NCI-H2196 treated with DMSO at 0.1 percent for 48 hours (cell line): ENCODE measurements at regions not wholly inside any gene's neighbourhood (a gene's known extent, or its start where the extent isn't known, plus 50 kb on each side); places are given as distances from the start of the nearest gene placed in this dataset.

Source experiments
- DNase-seq: peaks from one replicate; lab custom pipeline; 2025; ENCODE audit not compliant: unreplicated experiment; lab: John Stamatoyannopoulos, UW

DNA sequence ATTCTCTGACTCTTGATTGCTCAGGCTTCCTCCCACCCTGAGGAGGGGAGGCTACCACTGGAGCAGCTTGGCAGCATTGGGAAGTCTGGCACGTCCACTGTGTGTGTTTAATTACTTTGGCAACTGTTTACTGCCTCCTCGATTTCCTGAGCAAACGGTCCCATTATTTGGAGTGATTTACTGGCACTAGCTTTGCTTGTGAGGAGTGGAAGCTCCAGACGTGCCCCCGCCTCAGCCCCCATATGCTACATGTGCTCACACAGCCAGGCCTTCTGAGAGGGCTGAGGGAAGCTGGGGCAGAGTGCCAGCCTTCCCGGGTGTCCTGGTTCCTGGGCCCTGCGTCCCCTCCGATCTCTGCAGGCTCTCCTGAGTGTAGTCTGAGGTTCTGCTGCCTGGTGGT lies 306.2 kb downstream of the PTPRU start:
- DNase-seq, result peak; percentile 44

DNA sequence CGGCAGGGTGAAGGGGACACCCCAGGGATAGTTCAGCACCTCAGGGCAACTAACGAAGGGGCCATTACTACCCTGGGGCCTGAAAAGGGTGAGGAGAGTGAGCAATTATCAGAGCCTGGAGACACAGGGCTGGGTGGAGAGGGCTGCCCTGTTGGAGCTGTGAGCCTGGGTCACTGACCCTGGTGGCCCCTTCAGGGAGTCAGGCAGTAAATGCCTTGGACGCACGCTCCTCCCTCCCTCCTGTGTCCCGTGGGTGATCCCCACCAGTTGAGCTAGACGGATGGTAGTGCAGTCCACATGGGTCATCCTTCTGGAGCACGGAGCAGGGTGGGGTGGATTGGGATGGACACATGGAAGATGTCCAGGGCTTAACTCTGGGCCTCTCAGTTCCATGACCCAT lies 305.3 kb downstream of the PTPRU start:
- no peak for DNase-seq

DNA sequence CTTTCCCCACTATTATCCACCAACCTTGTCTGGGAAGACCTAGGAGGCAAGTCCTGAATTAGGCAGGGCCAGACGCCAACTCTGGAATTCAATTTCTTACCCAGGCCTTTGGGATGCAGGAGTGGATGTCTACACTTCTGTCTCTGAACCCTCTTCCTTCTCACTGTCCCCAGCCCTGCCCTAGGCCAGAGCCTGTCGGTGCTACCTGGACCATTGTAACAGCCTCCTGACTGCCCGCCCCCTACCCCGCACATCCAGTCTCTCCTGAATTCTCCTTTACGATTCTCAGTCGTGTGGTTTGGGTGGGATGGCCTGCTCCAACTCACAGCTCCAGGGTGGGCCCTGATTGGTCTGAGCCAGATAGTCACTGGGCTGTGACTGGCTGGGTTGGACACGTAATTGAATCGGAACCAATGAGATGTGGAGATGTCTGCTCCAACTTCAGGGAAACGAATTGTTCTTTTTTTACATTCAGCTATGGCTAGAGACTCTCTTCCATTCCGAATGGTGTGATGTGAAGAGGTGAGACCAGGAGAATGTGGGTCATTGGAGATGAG lies 304.6 kb downstream of the PTPRU start:
- DNase-seq, result no peak

DNA sequence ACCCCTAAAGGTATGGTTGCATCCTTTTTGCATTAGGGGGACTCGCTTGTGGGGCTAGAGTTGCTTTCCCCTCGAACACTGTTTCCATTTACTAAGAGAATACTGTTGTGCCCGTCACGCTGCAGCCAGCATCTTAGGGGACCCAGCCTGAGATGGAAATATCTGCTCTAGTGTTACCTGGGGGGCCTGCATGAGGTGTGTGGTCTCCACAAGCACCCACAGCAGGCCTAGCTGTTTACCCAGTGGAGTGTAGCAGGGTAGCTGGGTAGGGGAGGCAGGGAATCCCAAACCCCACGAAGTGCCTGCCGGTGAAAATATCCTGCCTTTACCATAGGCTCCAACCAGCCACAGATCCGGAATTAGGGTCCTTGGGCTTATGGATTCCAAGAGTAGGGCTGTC lies 303.6 kb downstream of the PTPRU start:
- no peak for DNase-seq

DNA sequence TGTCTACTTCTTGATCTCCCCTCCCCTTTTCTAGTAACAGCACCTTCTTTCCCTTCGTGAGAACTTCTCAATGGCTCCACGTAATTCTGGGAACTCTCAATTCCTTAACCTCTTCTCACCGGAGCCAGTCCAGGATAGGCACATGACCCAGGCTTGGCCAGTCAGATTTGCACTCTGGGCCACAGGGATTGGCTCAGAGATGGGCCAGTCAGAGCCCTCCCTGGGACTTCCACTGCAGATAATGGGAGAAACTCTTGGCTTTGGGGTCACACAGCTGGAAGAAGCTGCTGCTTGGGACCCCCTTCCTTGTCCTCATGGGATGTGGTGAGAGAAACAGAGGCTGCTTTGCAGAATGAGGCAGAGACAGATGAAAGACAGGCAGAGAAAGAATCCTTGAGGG lies 302.3 kb downstream of the PTPRU start:
- no peak for DNase-seq

DNA sequence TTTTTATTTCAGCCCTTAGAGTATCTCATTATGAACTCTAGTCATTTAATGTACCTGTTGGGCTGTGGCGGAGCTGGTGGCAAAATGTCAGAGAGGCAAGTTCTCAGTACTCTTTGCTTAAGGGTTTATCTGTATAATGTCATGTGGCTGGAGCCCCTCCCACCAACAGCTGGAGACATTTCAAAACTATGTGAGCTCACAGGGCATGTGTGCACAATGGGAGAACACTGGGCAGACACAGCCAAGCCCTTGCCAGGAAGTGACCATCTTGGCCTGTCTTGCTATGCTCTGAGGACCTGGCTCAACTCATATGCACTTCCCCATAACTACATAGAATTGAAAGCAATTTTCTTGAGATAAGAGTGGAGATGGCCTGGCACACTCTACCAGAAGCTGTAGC lies 296.4 kb downstream of the PTPRU start:
- no peak for DNase-seq

DNA sequence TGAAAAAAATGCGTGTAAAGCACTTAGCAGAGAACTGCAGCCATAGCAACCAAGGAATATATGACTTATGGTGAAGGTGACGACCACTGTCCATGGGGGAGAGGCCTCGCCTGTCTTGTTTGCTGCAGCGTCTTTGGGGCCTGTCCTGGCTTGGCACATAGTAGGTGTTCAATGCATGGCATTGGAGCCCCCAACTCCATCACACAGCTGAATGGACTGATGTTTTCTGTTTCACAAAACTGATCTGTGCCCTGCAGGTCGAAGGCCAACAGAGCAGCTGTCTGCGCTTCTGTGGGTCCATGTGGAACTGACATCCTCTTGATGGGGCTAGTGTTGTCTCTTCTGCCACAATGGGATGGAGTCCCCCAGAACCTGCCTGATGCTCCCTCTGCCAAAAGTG lies 296.0 kb downstream of the PTPRU start:
- no peak for DNase-seq

DNA sequence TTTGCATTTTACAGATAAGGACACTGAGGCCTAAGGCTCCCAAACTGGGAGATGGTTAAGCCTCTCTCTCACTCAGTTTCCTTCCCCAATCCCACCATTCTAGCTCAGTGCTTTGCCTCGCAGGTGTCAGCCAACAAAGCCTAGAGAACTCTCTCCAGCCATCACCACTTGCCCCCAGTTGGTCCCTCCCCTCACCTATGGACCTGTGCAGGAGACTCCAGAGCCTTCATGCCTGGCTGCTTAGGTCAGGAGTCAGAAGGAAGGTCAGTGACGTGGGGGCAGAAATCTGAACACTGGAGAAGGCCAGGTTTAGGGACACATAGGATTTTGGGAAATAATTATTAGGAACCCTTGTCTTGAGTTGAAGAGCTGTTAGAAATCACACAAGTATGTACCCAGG lies 295.3 kb downstream of the PTPRU start:
- DNase-seq, result no peak

DNA sequence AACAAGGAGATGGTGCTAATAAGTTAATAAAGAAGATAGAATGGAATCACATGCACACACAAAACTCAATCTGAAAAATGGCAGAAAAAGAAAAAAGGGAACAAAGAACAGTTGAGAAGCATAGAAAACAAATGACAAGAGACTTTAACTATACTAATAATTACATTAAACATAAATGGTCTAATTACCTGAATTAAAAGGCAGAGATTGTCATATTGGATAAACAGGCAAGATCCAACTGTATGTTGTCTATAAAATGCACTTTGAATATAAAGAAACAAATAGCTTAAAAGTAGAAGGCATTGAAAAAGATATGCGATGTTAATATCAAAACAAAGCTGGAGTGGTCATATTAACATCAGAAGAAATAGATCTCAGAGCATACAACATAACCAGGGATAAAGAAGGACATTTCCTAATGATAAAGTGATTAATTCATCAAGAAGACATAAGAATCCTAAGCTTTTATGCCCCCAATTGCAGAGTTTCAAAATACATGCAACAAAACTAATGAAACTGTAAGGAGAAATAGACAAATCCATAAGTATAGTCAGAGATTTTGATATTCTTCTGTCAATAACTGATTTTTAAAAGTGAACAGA lies 293.5 kb downstream of the PTPRU start:
- no peak for DNase-seq

DNA sequence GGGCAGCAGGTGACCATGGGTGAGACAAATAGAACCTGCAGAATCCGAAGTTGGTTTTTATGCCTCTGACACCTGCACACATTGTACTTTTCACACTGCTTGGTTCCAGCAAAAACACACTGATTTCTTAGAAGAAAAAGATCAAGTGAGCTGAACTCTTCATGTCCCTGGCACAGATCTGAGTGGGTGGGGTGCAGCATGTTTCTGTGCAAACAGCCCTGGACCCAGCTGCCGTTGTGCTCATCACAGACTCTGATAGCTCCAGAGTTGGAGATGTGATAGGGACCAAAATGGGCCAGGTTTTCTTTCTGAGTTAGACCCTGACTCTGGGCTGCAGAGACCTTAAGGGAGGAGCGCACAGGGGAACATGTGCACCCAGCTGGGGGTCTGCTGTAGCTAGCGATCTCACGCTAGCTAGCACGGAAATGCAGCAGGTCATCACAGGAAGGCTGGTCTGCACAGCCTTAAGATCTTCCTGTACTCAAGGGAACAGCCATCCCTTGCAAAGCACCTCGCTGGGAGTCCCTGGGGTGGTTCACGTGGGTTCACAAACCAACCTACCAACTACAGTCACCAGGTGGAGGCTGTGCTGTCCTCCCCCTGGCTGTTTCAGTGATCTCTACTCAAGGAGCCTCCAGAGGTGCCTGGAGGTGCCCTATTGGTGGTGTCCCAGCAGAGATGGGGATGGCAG lies 291.1 kb downstream of the PTPRU start:
- no peak for DNase-seq

DNA sequence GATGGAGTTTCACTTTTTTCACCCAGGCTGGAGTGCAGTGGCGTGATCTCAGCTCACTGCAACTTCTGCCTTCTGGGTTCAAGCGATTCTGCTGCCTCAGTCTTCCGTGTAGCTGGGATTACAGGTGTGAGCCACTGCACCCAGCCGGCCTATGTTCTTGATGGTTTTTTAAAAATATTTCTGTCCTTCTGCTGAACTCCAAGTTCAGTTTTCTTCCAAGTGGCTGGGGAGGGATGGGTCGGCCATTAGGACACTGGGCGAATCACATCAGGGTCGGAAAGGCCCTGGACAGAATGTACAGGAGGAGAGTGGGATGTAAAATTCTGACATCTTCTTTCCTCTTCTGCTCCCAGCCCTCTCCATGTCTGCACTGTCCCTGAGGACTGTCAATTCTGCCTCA lies 289.6 kb downstream of the PTPRU start:
- no peak for DNase-seq

DNA sequence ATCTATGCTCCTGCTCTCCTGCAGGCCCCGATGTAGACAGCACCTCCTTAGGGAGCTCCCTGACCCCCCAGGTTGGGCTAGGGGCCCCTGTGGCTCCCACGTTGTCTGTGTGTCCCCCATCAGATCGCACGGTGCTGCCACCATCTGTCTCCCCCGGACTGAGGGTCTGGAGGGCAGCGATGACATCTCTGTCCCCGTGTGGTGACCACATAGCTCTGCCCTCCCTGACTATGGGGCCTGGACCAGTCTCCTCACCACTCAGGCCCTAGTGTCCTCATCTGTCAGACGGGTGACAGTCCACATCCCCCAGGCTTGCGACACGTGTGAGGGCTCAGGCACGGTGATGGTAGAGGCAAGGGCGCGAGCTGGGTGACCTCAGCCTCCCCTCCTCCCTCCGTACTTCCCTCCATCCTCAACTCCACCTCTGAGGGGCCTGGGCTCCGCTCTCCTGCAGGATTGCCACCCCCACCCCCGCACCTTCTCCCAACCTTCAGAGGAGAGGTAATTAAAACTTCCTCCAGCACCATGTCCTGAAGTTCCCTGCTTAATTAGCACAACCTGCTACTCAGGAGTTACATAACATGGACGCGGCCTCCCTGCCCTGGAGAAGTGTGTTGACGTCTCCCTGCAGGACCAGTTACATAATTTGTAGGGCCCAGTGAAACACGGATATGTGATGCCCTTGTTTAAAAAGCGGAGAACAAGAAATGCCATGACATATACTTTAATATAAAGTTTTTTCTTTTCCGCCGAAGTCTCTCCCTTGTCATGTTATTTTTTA lies 288.2 kb downstream of the PTPRU start:
- DNase-seq, result no peak

DNA sequence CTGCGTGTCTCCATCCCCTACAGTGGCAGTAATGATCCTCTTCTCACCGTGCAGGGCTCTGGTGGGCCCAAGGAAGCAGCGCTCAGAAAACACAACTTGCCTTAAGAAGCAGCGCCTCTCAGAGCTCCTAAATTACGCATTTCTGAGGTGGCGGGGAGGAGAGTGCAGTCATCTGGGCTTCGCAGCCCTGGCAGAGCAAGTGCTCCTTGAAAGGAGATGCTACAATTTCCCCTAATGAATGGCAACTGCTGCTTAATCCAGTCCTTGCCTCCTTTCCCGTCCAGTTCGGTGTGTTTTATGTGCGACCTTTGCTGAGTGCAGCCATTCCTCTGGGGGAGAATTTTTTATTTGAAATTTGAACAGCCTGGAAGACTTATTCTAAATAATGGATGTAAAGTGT lies 287.3 kb downstream of the PTPRU start:
- no peak for DNase-seq

DNA sequence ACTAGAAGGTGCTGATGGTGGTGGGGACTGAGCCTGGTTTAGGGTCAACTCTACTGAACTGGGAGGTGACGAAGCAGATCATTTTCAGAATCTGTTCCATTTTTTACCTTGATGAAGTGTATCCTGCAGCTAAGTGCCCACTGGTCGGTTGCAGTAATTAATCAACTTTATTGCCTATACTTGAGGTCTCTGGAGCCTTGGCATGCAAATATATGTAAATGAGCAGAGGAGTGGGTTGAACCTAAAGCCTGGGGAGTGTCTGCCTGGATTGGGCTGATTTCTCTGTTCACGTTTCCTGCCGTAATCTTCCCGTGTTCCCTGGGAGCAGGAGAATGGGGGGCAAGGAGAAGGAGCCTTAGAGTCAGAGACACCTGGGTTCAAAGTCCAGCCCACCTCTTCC lies 286.8 kb downstream of the PTPRU start:
- no peak for DNase-seq

DNA sequence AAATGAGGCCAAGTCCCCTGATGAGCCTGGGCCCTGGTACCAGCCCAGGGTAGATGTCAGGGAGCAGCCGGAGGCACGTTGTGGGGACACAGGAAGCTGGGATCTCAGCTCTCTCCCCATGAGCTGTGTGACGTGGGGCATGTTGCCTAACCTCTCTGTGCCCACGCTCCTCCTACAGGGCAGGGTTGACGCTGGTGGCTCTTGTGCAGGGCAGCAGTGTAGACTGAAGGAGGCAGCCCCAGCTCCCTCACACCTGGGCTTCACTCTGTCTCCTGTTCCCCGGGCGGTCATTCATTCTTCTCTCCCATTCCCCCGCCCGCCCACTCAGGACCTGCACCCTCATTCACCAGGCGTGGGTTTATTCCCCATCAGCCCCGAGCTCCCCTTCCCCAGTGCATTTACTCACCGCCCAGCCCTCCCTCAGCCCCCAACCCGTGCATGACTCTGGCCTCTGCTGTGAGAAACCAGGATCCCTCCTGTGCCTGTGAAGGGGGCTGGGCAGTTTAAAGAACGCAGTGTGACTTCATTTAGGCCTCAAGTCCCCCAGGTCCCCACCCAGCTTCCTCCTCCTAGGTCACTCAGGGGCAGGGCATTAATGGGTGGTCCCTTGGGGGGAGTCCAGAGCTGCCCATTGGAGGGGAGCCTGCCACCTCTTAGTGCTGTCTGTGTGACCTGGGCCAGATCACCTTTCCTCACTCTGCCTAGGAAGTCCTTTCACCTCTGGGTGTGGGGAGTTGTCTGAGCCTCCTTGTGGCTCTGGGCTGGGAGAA lies 285.7 kb downstream of the PTPRU start:
- no peak for DNase-seq

DNA sequence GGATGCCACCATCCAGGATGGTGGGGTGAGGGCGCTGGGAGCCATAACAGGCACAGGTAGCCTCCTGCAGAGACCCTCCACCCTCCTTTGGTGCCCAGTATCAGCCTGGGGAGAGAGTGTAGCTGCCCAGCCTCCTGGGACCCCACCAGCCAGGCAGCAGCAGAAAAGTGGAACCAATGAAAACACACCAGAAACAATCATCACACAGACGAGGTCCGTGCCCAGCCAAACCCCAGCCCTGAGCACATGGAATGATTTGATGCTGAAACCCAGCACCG lies 285.1 kb downstream of the PTPRU start:
- DNase-seq, result no peak

DNA sequence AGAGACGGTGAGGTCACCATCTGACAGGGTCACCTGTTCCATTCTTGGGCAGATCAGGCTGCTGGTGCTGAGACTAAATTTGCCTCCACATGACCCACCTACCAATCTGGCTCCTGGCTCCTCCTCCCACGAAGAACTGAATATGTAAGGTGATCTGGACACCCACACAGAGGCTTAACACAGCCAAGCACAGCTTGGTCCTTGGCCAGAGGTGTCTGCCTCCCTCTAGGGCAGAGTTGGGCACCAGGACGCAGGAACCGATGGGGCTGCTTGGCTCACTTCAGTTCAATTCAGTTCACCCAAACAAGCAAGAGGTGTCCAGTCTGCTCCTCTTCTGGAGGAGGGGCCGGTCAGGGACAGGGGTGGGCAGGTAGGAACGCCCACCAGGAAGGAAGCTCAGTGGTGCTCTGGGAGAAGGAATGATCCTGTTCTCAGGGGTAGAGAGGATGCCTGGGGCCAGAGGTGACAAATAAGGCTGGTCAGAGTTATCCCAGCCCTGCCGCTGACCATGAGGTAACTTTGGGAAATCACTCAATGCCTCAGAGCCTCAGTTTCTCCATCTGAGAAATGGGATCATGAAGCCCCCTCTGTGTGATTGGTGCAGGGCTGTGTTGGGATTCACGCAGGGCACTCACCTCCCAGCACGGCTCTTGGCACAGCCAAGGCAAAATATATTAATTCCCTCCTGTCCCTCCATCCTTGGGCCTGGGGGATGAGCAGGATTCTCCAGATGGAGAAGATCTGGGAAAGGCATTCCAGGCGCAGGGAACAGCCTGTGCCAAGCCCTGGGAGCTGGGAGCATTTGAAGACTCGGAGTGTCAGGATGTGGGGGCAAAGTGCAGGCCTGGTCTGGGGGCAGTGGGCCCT lies 284.5 kb downstream of the PTPRU start:
- DNase-seq, result peak; percentile 42

DNA sequence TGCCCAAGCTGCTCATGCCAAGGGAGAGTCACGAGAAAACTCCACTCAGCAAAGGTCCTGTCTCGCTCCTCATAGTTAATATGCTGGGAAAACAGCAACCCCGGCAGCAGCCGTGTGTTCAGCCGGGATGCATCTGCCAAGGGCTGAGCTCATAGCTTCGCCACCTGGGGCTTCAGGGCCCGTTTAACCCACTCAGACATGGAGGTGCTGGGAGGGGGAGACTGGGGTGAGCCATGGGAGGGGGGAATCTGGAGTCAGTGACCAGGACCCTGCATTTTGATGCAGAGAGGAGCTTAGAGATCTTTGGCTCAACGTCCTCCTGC lies 283.4 kb downstream of the PTPRU start:
- DNase-seq, result no peak

DNA sequence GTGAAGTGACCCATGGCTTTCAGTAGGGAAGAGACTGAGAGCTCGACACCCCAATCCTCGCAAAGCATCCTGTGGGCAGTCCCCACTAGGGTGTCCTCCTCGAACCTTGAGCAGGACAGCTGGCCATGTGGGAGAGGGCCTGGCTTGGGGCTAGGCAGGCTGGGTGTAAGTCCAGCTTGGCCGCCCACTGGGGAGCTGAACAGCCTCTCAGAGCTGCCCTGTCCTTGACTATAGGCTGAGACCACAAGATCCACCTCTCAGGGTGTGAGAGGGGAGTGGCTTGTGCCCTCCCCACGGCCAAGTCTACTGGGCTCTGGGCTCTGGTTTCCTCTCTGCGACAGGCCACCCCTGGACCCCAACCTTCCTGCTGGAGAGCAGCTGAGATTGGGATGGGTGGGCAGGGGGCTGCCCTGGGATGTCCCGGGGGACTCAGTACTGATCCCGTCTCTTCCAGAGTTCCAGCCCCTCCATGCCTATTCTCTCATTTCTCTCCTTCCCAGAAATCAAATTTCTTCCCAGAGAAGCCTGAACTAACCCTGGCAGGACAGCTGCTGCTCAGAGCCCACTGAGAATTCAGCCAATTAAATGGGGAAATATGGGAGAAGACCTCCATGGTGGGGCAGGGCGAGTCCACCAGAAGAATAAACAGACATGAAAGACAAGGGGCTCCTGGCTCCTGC lies 282.9 kb downstream of the PTPRU start:
- DNase-seq, result no peak

DNA sequence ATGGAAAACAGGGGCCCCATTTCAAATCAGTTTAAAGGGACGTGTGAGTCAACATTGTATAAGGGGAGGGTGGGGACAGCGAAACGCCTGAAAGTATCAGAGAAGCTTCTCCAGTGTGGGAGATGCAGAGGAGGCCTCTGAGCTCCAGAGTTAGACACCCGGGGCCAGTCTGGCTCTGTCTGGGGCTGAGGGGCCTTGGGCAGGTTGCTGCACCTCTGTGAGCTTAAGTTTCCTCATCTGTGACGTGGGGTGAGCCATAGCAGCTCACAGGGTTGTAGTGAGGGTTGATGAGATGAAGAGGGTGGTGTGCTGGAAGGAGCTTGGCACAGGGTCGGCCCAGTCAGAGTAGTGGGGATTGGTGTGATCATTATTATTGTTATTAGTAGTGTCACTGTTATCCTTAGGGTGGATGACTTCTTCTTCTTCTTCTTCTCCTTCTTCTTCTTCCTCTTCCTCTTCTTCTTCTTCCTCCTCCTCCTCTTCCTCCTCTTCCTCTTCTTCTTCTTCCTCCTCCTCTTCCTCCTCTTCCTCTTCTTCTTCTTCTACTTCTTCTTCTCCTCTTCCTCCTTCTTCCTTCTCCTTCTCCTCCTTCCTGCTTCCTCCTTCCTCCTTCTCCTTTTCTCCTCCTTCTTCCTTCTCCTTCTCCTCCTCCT lies 282.0 kb downstream of the PTPRU start:
- DNase-seq, result no peak
